A549 (cell line): ENCODE measurements at regions not wholly inside any gene's neighbourhood (a gene's known extent, or its start where the extent isn't known, plus 50 kb on each side); places are given as distances from the start of the nearest gene placed in this dataset.

Source experiments
- BCL3 ChIP-seq: fragments of >200 bp; sonication (Bioruptor Twin); formaldehyde crosslinking; IDR thresholded peaks from 3 replicates; pipeline ENCODE4 v1.6.1; 2016
- EP300 ChIP-seq, 2 experiments: fragments of >200 bp; sonication (Bioruptor Twin); formaldehyde crosslinking; IDR thresholded peaks; 2 replicates in 1 of 2; 3 replicates in 1 of 2; pipeline ENCODE4 v1.6.1; 2016 to 2017
- HDAC2 ChIP-seq: fragments of 200-600 bp; sonication (generic); IDR thresholded peaks from 2 replicates; pipeline ENCODE4 v1.6.1; 2016
- MAX ChIP-seq: IDR thresholded peaks from 2 replicates; pipeline ENCODE4 v1.6.1; 2012
- POLR2A ChIP-seq: IDR thresholded peaks from 2 replicates; pipeline ENCODE4 v1.6.1; 2012; ENCODE audit warnings: mild to moderate bottlenecking, low read length
- POLR2AphosphoS2 ChIP-seq: conservative IDR thresholded peaks from 2 replicates; pipeline ENCODE4 v1.6.1; 2012; ENCODE audit warnings: low read length, improper control_type of control experiment, inconsistent platforms
- REST ChIP-seq: fragments of 200-600 bp; sonication (generic); IDR thresholded peaks from 2 replicates; pipeline ENCODE4 v1.6.1; 2016; ENCODE audit warnings: antibody characterized with exemption, mild to moderate bottlenecking, moderate library complexity
- SREBF2 ChIP-seq: fragments of 450-650 bp; IDR thresholded peaks from 2 replicates; pipeline ENCODE4 v1.6.1; 2014; ENCODE audit warnings: mild to moderate bottlenecking, moderate library complexity
- ZNF302 ChIP-seq: fragments of 250-450 bp; sonication (Bioruptor Pico); IDR thresholded peaks from 2 replicates; pipeline ENCODE4 v1.9.0; 2021; ENCODE audit warnings: inconsistent platforms, mild to moderate bottlenecking, moderate library complexity
- TF ChIP-seq, protein P1 (sequence below): fragments of >200 bp; sonication (Bioruptor Twin); formaldehyde crosslinking; IDR thresholded peaks from 3 replicates; pipeline ENCODE4 v1.5.1; 2016
- TF ChIP-seq, protein P2 (sequence below): fragments of 450-650 bp; IDR thresholded peaks from 2 replicates; pipeline ENCODE4 v1.6.1; 2014; ENCODE audit warnings: antibody characterized with exemption

DNA sequence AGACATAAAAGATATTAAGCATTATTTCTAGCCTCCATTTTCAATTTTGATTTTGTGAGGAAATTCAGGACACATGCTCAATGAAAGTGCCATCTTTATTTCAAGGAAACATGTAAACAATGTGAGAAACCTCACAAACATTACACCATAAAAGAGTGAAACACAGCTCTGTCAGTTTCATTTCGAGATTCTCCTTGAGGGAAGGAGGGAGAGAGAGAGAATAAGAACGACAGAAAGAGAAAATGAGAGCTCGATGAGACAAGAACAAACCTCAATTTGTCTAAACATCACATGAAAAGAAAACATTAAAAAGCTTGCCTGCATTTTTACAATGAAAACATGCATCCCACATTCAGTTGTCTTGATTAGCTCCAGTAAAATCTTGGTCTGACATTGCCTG, 553.5 kb upstream of the MEF2C start:
- TF ChIP-seq POLR2A (no peak), REST (no peak), POLR2AphosphoS2 (no peak), MAX (no peak), SREBF2 (no peak), HDAC2 (no peak), BCL3 (no peak), ZNF302 (no peak), EP300 (IDR thresholded peaks at IDR 0.05) (no peak)
- TF ChIP-seq, protein P1, sequence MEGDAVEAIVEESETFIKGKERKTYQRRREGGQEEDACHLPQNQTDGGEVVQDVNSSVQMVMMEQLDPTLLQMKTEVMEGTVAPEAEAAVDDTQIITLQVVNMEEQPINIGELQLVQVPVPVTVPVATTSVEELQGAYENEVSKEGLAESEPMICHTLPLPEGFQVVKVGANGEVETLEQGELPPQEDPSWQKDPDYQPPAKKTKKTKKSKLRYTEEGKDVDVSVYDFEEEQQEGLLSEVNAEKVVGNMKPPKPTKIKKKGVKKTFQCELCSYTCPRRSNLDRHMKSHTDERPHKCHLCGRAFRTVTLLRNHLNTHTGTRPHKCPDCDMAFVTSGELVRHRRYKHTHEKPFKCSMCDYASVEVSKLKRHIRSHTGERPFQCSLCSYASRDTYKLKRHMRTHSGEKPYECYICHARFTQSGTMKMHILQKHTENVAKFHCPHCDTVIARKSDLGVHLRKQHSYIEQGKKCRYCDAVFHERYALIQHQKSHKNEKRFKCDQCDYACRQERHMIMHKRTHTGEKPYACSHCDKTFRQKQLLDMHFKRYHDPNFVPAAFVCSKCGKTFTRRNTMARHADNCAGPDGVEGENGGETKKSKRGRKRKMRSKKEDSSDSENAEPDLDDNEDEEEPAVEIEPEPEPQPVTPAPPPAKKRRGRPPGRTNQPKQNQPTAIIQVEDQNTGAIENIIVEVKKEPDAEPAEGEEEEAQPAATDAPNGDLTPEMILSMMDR = no peak
- TF ChIP-seq, protein P2, sequence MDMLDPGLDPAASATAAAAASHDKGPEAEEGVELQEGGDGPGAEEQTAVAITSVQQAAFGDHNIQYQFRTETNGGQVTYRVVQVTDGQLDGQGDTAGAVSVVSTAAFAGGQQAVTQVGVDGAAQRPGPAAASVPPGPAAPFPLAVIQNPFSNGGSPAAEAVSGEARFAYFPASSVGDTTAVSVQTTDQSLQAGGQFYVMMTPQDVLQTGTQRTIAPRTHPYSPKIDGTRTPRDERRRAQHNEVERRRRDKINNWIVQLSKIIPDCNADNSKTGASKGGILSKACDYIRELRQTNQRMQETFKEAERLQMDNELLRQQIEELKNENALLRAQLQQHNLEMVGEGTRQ = no peak
